WTC11 (cell line): ENCODE measurements at regions not wholly inside any gene's neighbourhood (a gene's known extent, or its start where the extent isn't known, plus 50 kb on each side); places are given as distances from the start of the nearest gene placed in this dataset.

Experiments
- ATAC-seq: fragments of 200-7000 bp; cut with Tn5 transposase; 2 replicates; pipeline ENCODE4 v1.10.0; 2021; ENCODE audit warnings: mild to moderate bottlenecking, moderate library complexity
- CTCF ChIA-PET: fragments of 300-600 bp; sonication (Branson Sonifier 250); formaldehyde crosslinking; loops from one replicate; lab custom pipeline; 2021; ENCODE audit warnings: antibody characterized with exemption; lab: Charles Lee
- POLR2A ChIA-PET: fragments of 350-600 bp; sonication (Branson Sonifier 250); formaldehyde crosslinking; loops from one replicate; lab custom pipeline; 2021; ENCODE audit warnings: antibody characterized with exemption; lab: Charles Lee
- DNase-seq: peaks from one replicate; pipeline ENCODE4 v3.0.0; 2021; ENCODE audit warnings: low spot score
- H3K27ac Mint-ChIP-seq: 2 replicates; pipeline ENCODE4 v1.8.0; 2021; ENCODE audit warnings: mixed read lengths
- H3K27me3 Mint-ChIP-seq: 2 replicates; pipeline ENCODE4 v1.8.0; 2021; ENCODE audit warnings: low read depth, mild to moderate bottlenecking, moderate library complexity, mixed read lengths
- H3K36me3 Mint-ChIP-seq: 2 replicates; pipeline ENCODE4 v1.8.0; 2021; ENCODE audit warnings: mixed read lengths
- H3K4me1 Mint-ChIP-seq: 2 replicates; pipeline ENCODE4 v1.8.0; 2022; ENCODE audit warnings: mixed read lengths
- H3K4me3 Mint-ChIP-seq: 2 replicates; pipeline ENCODE4 v1.8.0; 2021; ENCODE audit warnings: mild to moderate bottlenecking, moderate library complexity, mixed read lengths
- H3K9me3 Mint-ChIP-seq: 2 replicates; pipeline ENCODE4 v1.8.0; 2021; ENCODE audit warnings: mixed read lengths
- CBFB ChIP-seq: sonication (generic); formaldehyde crosslinking; IDR thresholded peaks from 2 replicates; pipeline ENCODE4 v1.8.1; 2022; ENCODE audit warnings: mild to moderate bottlenecking, low read depth, missing genetic modification reagents
- CREB1 ChIP-seq: sonication (generic); formaldehyde crosslinking; IDR thresholded peaks from 2 replicates; pipeline ENCODE4 v1.8.0; 2023; ENCODE audit warnings: mild to moderate bottlenecking, missing genetic modification reagents
- GRHL2 ChIP-seq: fragments of 250-450 bp; sonication (Bioruptor Pico); IDR thresholded peaks from 2 replicates; pipeline ENCODE4 v1.8.0; 2022; ENCODE audit warnings: mild to moderate bottlenecking, moderate library complexity; ENCODE audit not compliant: insufficient replicate concordance, severe bottlenecking
- GTF2I ChIP-seq: fragments of 250-450 bp; sonication (Bioruptor Pico); conservative IDR thresholded peaks from 2 replicates; pipeline ENCODE4 v1.4.0; 2021; ENCODE audit warnings: mild to moderate bottlenecking
- JAZF1 ChIP-seq: fragments of 250-450 bp; sonication (Bioruptor Pico); IDR thresholded peaks from 2 replicates; pipeline ENCODE4 v1.9.0; 2021; ENCODE audit warnings: moderate library complexity, mild to moderate bottlenecking, inconsistent platforms
- MXD4 ChIP-seq: fragments of 250-450 bp; sonication (Bioruptor Pico); IDR thresholded peaks from 2 replicates; pipeline ENCODE4 v1.8.0; 2021; ENCODE audit warnings: mild to moderate bottlenecking, moderate library complexity, borderline replicate concordance
- NR2C2 ChIP-seq: sonication (generic); formaldehyde crosslinking; IDR thresholded peaks from 2 replicates; pipeline ENCODE4 v1.8.0; 2022; ENCODE audit warnings: mild to moderate bottlenecking, missing genetic modification reagents
- RORB ChIP-seq: fragments of 250-450 bp; sonication (Bioruptor Pico); IDR thresholded peaks from 2 replicates; pipeline ENCODE4 v1.9.0; 2021; ENCODE audit warnings: mild to moderate bottlenecking
- SOX15 ChIP-seq: fragments of 250-450 bp; sonication (Bioruptor Pico); IDR thresholded peaks from 2 replicates; pipeline ENCODE4 v1.9.0; 2021; ENCODE audit warnings: mild to moderate bottlenecking
- TEAD4 ChIP-seq: sonication (generic); formaldehyde crosslinking; IDR thresholded peaks from 2 replicates; pipeline ENCODE4 v1.8.0; 2022; ENCODE audit warnings: mild to moderate bottlenecking, missing genetic modification reagents
- ZNF121 ChIP-seq: sonication (generic); formaldehyde crosslinking; IDR thresholded peaks from 2 replicates; pipeline ENCODE4 v1.8.0; 2023; ENCODE audit warnings: missing genetic modification reagents
- ZNF138 ChIP-seq: sonication (generic); formaldehyde crosslinking; conservative IDR thresholded peaks from 2 replicates; pipeline ENCODE4 v1.8.1; 2022; ENCODE audit warnings: mild to moderate bottlenecking, moderate library complexity, missing genetic modification reagents
- ZNF416 ChIP-seq: fragments of 250-450 bp; sonication (Bioruptor Pico); IDR thresholded peaks from 2 replicates; pipeline ENCODE4 v1.9.0; 2021; ENCODE audit warnings: mild to moderate bottlenecking, inconsistent platforms
- TF ChIP-seq, protein P1 (sequence below): sonication (generic); formaldehyde crosslinking; IDR thresholded peaks from 2 replicates; pipeline ENCODE4 v1.8.1; 2022; ENCODE audit warnings: mild to moderate bottlenecking, moderate library complexity, missing genetic modification reagents
- TF ChIP-seq, protein P2 (sequence below): fragments of 250-450 bp; sonication (Bioruptor Pico); IDR thresholded peaks from 2 replicates; pipeline ENCODE4 v1.9.0; 2021; ENCODE audit warnings: moderate library complexity, mild to moderate bottlenecking, inconsistent platforms, borderline replicate concordance
- TF ChIP-seq, protein P3 (sequence below): fragments of 250-450 bp; sonication (Bioruptor Pico); IDR thresholded peaks from 2 replicates; pipeline ENCODE4 v1.9.0; 2021; ENCODE audit warnings: mild to moderate bottlenecking, borderline replicate concordance
- TF ChIP-seq, protein P4 (sequence below): sonication (generic); formaldehyde crosslinking; IDR thresholded peaks from 2 replicates; pipeline ENCODE4 v1.8.0; 2022; ENCODE audit warnings: mild to moderate bottlenecking, missing genetic modification reagents
- TF ChIP-seq, protein P5 (sequence below): sonication (generic); formaldehyde crosslinking; conservative IDR thresholded peaks from 2 replicates; pipeline ENCODE4 v1.8.1; 2022; ENCODE audit warnings: mild to moderate bottlenecking, missing genetic modification reagents
- TF ChIP-seq, protein P6 (sequence below): fragments of 250-450 bp; sonication (Bioruptor Pico); IDR thresholded peaks from 2 replicates; pipeline ENCODE4 v1.8.0; 2021; ENCODE audit warnings: mild to moderate bottlenecking

DNA sequence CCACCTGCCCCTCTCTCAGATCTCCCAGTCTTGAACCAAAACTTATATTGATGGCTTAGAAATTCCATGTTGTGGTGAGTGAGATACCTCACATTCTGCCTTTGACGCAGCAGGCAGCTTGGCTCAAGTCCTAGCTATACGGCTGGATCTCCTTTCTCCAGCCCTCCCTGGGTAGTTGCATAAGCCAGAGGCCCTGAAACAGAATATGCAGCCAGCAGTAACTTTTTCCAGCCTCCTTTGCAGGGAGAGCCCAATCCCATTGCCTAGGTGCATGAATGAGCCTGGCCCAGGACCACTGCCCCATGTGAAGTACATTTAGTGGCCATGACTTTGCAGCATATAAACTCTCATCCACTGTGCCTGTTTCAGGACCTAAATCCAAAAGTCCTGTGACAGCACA is 202.2 kb upstream of the CDYL start (continued):
- TF ChIP-seq, protein P1, sequence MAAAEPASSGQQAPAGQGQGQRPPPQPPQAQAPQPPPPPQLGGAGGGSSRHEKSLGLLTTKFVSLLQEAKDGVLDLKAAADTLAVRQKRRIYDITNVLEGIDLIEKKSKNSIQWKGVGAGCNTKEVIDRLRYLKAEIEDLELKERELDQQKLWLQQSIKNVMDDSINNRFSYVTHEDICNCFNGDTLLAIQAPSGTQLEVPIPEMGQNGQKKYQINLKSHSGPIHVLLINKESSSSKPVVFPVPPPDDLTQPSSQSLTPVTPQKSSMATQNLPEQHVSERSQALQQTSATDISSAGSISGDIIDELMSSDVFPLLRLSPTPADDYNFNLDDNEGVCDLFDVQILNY (CRISPR knock-in tag): no peak
- TF ChIP-seq, protein P2, sequence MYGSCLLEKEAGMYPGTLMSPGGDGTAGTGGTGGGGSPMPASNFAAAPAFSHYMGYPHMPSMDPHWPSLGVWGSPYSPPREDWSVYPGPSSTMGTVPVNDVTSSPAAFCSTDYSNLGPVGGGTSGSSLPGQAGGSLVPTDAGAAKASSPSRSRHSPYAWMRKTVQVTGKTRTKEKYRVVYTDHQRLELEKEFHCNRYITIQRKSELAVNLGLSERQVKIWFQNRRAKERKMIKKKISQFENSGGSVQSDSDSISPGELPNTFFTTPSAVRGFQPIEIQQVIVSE (CRISPR knock-in tag): no peak
- TF ChIP-seq, protein P3, sequence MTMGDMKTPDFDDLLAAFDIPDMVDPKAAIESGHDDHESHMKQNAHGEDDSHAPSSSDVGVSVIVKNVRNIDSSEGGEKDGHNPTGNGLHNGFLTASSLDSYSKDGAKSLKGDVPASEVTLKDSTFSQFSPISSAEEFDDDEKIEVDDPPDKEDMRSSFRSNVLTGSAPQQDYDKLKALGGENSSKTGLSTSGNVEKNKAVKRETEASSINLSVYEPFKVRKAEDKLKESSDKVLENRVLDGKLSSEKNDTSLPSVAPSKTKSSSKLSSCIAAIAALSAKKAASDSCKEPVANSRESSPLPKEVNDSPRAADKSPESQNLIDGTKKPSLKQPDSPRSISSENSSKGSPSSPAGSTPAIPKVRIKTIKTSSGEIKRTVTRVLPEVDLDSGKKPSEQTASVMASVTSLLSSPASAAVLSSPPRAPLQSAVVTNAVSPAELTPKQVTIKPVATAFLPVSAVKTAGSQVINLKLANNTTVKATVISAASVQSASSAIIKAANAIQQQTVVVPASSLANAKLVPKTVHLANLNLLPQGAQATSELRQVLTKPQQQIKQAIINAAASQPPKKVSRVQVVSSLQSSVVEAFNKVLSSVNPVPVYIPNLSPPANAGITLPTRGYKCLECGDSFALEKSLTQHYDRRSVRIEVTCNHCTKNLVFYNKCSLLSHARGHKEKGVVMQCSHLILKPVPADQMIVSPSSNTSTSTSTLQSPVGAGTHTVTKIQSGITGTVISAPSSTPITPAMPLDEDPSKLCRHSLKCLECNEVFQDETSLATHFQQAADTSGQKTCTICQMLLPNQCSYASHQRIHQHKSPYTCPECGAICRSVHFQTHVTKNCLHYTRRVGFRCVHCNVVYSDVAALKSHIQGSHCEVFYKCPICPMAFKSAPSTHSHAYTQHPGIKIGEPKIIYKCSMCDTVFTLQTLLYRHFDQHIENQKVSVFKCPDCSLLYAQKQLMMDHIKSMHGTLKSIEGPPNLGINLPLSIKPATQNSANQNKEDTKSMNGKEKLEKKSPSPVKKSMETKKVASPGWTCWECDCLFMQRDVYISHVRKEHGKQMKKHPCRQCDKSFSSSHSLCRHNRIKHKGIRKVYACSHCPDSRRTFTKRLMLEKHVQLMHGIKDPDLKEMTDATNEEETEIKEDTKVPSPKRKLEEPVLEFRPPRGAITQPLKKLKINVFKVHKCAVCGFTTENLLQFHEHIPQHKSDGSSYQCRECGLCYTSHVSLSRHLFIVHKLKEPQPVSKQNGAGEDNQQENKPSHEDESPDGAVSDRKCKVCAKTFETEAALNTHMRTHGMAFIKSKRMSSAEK (CRISPR knock-in tag): no peak

DNA sequence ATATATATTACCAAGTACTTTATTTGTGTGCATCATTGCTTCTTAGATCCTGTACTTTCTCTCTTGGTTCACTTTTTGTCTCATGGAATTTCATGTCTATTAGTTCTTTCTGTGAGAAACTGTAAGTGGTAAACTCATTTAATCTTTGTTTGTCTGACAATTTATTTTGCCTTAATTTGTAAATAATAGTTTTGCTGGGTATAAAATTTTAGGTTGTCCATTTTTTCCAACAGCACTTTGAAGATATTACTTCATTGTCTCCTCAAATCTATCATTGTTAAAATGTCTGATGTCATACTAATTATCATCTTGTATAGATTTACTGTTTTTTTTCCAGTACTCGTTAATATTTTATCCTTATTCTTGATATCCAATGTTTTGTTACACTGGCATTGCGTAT is 205.2 kb upstream of the CDYL start:
- H3K27ac Mint-ChIP-seq: no peak overlapping the region
- CTCF ChIA-PET: no interaction called here
- peaks cover 16% of the 10 kb centered on the region for H3K9me3 Mint-ChIP-seq
- peaks cover 7% of the 10 kb centered on the region for H3K27me3 Mint-ChIP-seq
- H3K36me3 Mint-ChIP-seq: peaks cover 16% of the 10 kb centered on the region
- no peak for TF ChIP-seq SOX15
- no peak for TF ChIP-seq CBFB
- TF ChIP-seq, protein P3 (CRISPR knock-in tag): no peak
- TF ChIP-seq TEAD4 (CRISPR knock-in tag): no peak
- TF ChIP-seq MXD4 (CRISPR knock-in tag): no peak
- TF ChIP-seq, protein P4, sequence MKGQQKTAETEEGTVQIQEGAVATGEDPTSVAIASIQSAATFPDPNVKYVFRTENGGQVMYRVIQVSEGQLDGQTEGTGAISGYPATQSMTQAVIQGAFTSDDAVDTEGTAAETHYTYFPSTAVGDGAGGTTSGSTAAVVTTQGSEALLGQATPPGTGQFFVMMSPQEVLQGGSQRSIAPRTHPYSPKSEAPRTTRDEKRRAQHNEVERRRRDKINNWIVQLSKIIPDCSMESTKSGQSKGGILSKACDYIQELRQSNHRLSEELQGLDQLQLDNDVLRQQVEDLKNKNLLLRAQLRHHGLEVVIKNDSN: no peak
- TF ChIP-seq ZNF138: no peak
- no peak for TF ChIP-seq ZNF121 (CRISPR knock-in tag)
- no peak for TF ChIP-seq GRHL2 (CRISPR knock-in tag)
- no peak for TF ChIP-seq GTF2I (CRISPR knock-in tag)
- no peak for TF ChIP-seq NR2C2 (CRISPR knock-in tag)
- TF ChIP-seq, protein P5, sequence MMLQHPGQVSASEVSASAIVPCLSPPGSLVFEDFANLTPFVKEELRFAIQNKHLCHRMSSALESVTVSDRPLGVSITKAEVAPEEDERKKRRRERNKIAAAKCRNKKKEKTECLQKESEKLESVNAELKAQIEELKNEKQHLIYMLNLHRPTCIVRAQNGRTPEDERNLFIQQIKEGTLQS (CRISPR knock-in tag): no peak
- TF ChIP-seq ZNF416: no peak
- TF ChIP-seq RORB: no peak
- TF ChIP-seq, protein P6, sequence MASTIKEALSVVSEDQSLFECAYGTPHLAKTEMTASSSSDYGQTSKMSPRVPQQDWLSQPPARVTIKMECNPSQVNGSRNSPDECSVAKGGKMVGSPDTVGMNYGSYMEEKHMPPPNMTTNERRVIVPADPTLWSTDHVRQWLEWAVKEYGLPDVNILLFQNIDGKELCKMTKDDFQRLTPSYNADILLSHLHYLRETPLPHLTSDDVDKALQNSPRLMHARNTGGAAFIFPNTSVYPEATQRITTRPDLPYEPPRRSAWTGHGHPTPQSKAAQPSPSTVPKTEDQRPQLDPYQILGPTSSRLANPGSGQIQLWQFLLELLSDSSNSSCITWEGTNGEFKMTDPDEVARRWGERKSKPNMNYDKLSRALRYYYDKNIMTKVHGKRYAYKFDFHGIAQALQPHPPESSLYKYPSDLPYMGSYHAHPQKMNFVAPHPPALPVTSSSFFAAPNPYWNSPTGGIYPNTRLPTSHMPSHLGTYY: no peak
- TF ChIP-seq CREB1 (CRISPR knock-in tag): no peak
- no peak for TF ChIP-seq JAZF1 (CRISPR knock-in tag)
- no peak for DNase-seq
- no peak for ATAC-seq
- POLR2A ChIA-PET: no interaction called here
- no peak overlapping the region for H3K4me3 Mint-ChIP-seq
- peaks cover 3% of the 10 kb centered on the region for H3K4me1 Mint-ChIP-seq
